ENCODE measurements at regions not wholly inside any gene's neighbourhood (a gene's known extent, or its start where the extent isn't known, plus 50 kb on each side); places are given as distances from the start of the nearest gene placed in this dataset.

DNA sequence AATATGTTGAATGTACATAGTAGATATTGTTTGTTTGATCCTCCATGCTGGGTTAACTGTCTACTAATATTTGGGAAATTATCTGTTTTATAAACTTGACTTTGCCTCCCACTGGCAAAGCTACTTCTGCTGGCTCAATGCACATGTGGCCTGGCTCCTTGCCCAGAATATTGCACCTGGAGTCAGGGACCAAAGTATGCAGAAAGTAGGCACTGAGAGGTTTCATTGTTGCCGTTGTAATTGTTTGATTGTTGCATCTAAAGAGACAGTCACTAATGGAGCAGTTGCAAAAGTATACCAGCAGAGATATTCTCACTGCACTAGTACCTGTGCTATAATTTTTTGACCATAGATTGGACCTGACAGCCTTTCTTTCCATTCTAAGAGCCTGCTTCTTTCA, 137.8 kb upstream of the CNTNAP2 start:
- TF ChIP-seq EZH2 (IDR thresholded peaks at IDR 0.05; ENCODE audit: borderline replicate concordance, insufficient read depth, low read depth, low read length, poor library complexity, severe bottlenecking), result no peak
- TF ChIP-seq, protein P1, sequence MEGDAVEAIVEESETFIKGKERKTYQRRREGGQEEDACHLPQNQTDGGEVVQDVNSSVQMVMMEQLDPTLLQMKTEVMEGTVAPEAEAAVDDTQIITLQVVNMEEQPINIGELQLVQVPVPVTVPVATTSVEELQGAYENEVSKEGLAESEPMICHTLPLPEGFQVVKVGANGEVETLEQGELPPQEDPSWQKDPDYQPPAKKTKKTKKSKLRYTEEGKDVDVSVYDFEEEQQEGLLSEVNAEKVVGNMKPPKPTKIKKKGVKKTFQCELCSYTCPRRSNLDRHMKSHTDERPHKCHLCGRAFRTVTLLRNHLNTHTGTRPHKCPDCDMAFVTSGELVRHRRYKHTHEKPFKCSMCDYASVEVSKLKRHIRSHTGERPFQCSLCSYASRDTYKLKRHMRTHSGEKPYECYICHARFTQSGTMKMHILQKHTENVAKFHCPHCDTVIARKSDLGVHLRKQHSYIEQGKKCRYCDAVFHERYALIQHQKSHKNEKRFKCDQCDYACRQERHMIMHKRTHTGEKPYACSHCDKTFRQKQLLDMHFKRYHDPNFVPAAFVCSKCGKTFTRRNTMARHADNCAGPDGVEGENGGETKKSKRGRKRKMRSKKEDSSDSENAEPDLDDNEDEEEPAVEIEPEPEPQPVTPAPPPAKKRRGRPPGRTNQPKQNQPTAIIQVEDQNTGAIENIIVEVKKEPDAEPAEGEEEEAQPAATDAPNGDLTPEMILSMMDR (IDR thresholded peaks at IDR 0.05), result no peak
- Histone ChIP-seq H3K27ac (ENCODE audit: low read length in 2 of 2) (no peak overlapping the region), H3K4me1 (ENCODE audit: control insufficient read depth in 2 of 2, insufficient read depth in 2 of 2, low read length in 2 of 2) (no peaks in the 10 kb centered on the region), H3K79me2 (ENCODE audit: control insufficient read depth, insufficient read depth, low read length) (no peaks in the 10 kb centered on the region), H3K36me3 (replicated peaks in 1 of 2; ENCODE audit: control extremely low read depth in 1 of 2, control insufficient read depth in 1 of 2, extremely low read depth in 1 of 2, insufficient read depth in 2 of 2, low read length in 1 of 2) (no peaks in the 10 kb centered on the region), H3K9me3 (ENCODE audit: control extremely low read depth in 1 of 3, control insufficient read depth in 2 of 3, insufficient read depth in 1 of 3, low read length in 2 of 3) (no peaks in the 10 kb centered on the region), H4K20me1 (ENCODE audit: control insufficient read depth, insufficient read depth, low read length, poor library complexity, severe bottlenecking) (no peaks in the 10 kb centered on the region), H3K27me3 (replicated peaks in 1 of 4; ENCODE audit: control extremely low read depth in 1 of 4, control insufficient read depth in 3 of 4, insufficient read depth in 4 of 4, low read length in 3 of 4) (no peaks in the 10 kb centered on the region), H3K4me3 (ENCODE audit: control extremely low read depth in 1 of 5, extremely low read depth in 1 of 5, insufficient read depth in 1 of 5, low read depth in 2 of 5, low read length in 4 of 5) (no peak overlapping the region), H3K9ac (ENCODE audit: low read length) (no peak overlapping the region), H3K4me2 (replicated peaks; ENCODE audit: low read depth, low read length, poor library complexity, severe bottlenecking) (no peak overlapping the region), H2AFZ (ENCODE audit: insufficient read depth, low read depth, low read length, poor library complexity, severe bottlenecking) (no peak overlapping the region)
- Mint-ChIP-seq H3K4me1 (no peaks in the 10 kb centered on the region), H3K27me3 (no peaks in the 10 kb centered on the region), H3K4me3 (no peak overlapping the region), H3K9me3 (ENCODE audit: insufficient read depth) (peaks cover 6% of the 10 kb centered on the region), H3K27ac (no peak overlapping the region)
- DNase-seq (no peak), ATAC-seq (ENCODE audit: low read depth) (no peak)
- intact Hi-C loops (cut with micrococcal nuclease), result no loop called here
- ChIA-PET POLR2A (no interaction called here), CTCF (no interaction called here)
- 100% methylated on average over 1 of the region's 1 CpG for WGBS (ENCODE audit: insufficient coverage)

DNA sequence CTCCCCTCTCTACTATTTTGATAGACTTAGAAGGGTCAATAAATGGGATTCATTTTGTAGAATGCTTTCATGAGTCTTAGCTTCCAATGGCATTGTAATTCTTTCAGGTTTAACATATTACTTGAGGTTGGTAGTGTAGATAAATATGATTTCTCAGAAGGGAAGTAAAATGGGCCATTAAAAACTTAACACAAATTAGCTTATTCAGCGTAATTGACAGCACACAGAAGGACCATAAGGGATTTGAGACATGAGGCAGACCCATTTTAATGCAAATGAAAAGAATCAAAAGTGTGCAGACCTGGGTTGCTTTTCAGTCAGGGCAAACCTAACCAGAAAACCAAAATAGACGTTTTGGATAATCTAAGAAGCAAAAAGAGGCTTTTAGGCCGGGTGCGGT, 156.6 kb upstream of the CNTNAP2 start:
- no peaks in the 10 kb centered on the region for H3K4me1 Mint-ChIP-seq
- ChIA-PET CTCF (no interaction called here), POLR2A (no interaction called here)
- intact Hi-C loops (cut with micrococcal nuclease), result no loop called here
- no peak overlapping the region for H3K27ac Mint-ChIP-seq
- H4K20me1 ChIP-seq (ENCODE audit: control insufficient read depth, insufficient read depth, low read length, poor library complexity, severe bottlenecking), result no peaks in the 10 kb centered on the region
- no peak overlapping the region for H3K27ac ChIP-seq (ENCODE audit: low read length in 2 of 2)
- WGBS (ENCODE audit: insufficient coverage), result 64% methylated on average over 4 of the region's 4 CpGs
- no peak overlapping the region for H3K4me2 ChIP-seq (replicated peaks; ENCODE audit: low read depth, low read length, poor library complexity, severe bottlenecking)
- H3K9ac ChIP-seq (ENCODE audit: low read length), result no peak overlapping the region
- ATAC-seq (ENCODE audit: low read depth) (no peak), DNase-seq (no peak)
- H3K4me1 ChIP-seq (ENCODE audit: control insufficient read depth in 2 of 2, insufficient read depth in 2 of 2, low read length in 2 of 2), result no peaks in the 10 kb centered on the region
- TF ChIP-seq EZH2 (IDR thresholded peaks at IDR 0.05; ENCODE audit: borderline replicate concordance, insufficient read depth, low read depth, low read length, poor library complexity, severe bottlenecking), result no peak
- TF ChIP-seq, protein P1 (IDR thresholded peaks at IDR 0.05), result no peak
- H2AFZ ChIP-seq (ENCODE audit: insufficient read depth, low read depth, low read length, poor library complexity, severe bottlenecking), result no peak overlapping the region
- H3K9me3 ChIP-seq (ENCODE audit: control extremely low read depth in 1 of 3, control insufficient read depth in 2 of 3, insufficient read depth in 1 of 3, low read length in 2 of 3), result peaks cover 0 to 8% (median 0%) of the 10 kb centered on the region in 3 donors
- no peaks in the 10 kb centered on the region for H3K36me3 ChIP-seq (replicated peaks in 1 of 2; ENCODE audit: control extremely low read depth in 1 of 2, control insufficient read depth in 1 of 2, extremely low read depth in 1 of 2, insufficient read depth in 2 of 2, low read length in 1 of 2)
- no peaks in the 10 kb centered on the region for H3K79me2 ChIP-seq (ENCODE audit: control insufficient read depth, insufficient read depth, low read length)
- no peak overlapping the region for H3K4me3 ChIP-seq (ENCODE audit: control extremely low read depth in 1 of 5, extremely low read depth in 1 of 5, insufficient read depth in 1 of 5, low read depth in 2 of 5, low read length in 4 of 5)
- peaks cover 2% of the 10 kb centered on the region for H3K9me3 Mint-ChIP-seq (ENCODE audit: insufficient read depth)
- no peaks in the 10 kb centered on the region for H3K27me3 Mint-ChIP-seq
- no peaks in the 10 kb centered on the region for H3K27me3 ChIP-seq (replicated peaks in 1 of 4; ENCODE audit: control extremely low read depth in 1 of 4, control insufficient read depth in 3 of 4, insufficient read depth in 4 of 4, low read length in 3 of 4)
- no peak overlapping the region for H3K4me3 Mint-ChIP-seq
